Esophagus muscularis mucosa (tissue), 4 donors: ENCODE measurements at regions not wholly inside any gene's neighbourhood (a gene's known extent, or its start where the extent isn't known, plus 50 kb on each side); places are given as distances from the start of the nearest gene placed in this dataset.

Experiments
- CTCF ChIP-seq, 3 experiments: fragments of 200-600 bp in 2 of 3; fragments of 450-650 bp in 1 of 3; sonication (generic) in 2 of 3; IDR thresholded peaks; one replicate each; pipeline ENCODE4 v1.5.1; 2017 to 2019; ENCODE audit warnings: antibody characterized with exemption in 3 of 3, mild to moderate bottlenecking in 2 of 3, moderate library complexity in 1 of 3
- EP300 ChIP-seq: sonication (generic); formaldehyde crosslinking; IDR thresholded peaks from one replicate; pipeline ENCODE4 v1.6.1; 2017; ENCODE audit warnings: antibody characterized with exemption
- POLR2AphosphoS5 ChIP-seq, 2 donors: sonication (generic); formaldehyde crosslinking; IDR thresholded peaks; one replicate each; pipeline ENCODE4 v1.6.1; 2017; ENCODE audit warnings: antibody characterized with exemption in 2 of 2

- no peak for TF ChIP-seq EP300
- no peak for TF ChIP-seq POLR2AphosphoS5 (IDR thresholded peaks at IDR 0.05)
- TF ChIP-seq CTCF (IDR thresholded peaks at IDR 0.05) = no peak
Measured at GRCh38 chr20:47417245-47418068, 61.0 kb upstream of the ZMYND8 start.
